Activated T-cell treated with anti-CD3 and anti-CD28 coated beads, Interleukin-2, amount 50 U/mL, for 4 hours (primary cell): ENCODE measurements at regions not wholly inside any gene's neighbourhood (a gene's known extent, or its start where the extent isn't known, plus 50 kb on each side); places are given as distances from the start of the nearest gene placed in this dataset.

Source experiments
- ATAC-seq, 2 donors: fragments of 200-7000 bp; cut with Tn5 transposase; one replicate each; pipeline ENCODE4 v1.10.0; 2021
- DNase-seq: peaks from one replicate; pipeline ENCODE4 v3.0.0-alpha.2; 2020
- H3K27me3 Mint-ChIP-seq: one replicate; pipeline ENCODE4 v1.8.0; 2021; ENCODE audit warnings: low read depth, mixed read lengths
- H3K36me3 Mint-ChIP-seq: one replicate; pipeline ENCODE4 v1.8.0; 2022; ENCODE audit warnings: mixed read lengths; ENCODE audit not compliant: insufficient read depth
- H3K4me1 Mint-ChIP-seq: one replicate; pipeline ENCODE4 v1.8.0; 2021; ENCODE audit warnings: low read depth, mixed read lengths
- H3K4me3 Mint-ChIP-seq: one replicate; pipeline ENCODE4 v1.8.0; 2021; ENCODE audit warnings: mild to moderate bottlenecking, moderate library complexity, mixed read lengths
- H3K9me3 Mint-ChIP-seq: one replicate; pipeline ENCODE4 v1.8.0; 2021; ENCODE audit warnings: mixed read lengths

DNA sequence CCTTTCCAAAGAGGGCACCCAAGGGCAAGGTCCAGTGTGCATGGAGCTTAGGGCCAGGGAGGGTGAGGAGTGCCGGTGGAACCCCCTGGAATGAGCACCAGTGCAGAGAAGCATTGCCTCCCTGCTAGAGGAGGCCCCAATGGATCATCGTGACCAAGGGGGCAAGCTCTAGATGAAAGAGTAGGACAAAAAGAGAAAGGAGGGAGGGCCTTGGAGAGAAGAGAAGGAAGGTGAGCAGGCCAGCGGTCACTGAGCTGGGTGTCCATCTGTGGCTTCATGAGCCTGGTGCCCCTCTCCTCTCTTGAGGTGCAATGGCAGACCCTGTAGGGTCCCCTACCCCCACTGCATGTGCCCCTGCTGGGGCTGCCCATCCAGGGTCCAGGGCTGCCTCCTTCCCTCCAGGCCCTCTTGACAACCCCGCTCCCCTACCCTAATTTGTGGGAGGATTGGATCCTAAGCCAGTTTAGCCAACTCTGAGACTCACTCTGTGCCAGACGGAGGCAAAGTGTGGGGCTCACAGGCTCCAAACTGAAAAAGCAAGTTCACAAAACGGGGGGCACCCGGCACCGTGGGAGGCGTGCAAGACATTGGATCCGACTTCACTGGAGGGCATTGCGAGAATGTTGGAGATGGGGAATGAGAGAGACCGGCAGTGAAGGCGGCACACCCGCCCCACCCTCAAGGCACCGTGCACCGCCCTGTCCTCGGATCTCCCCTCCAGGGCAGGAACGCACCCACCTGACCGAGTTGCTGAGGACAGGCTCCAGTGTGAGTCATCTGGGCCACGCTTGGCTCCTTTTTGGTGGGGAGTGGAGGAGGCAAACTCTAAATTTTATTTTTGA, 207.5 kb downstream of the KIF26A start:
- ATAC-seq (no peak), DNase-seq (no peak)
- H3K27me3 Mint-ChIP-seq: peaks cover 13% of the 10 kb centered on the region
- peaks cover 4% of the 10 kb centered on the region for H3K9me3 Mint-ChIP-seq
- H3K4me1 Mint-ChIP-seq: no peaks in the 10 kb centered on the region
- H3K36me3 Mint-ChIP-seq: no peaks in the 10 kb centered on the region
- H3K4me3 Mint-ChIP-seq: no peak overlapping the region

GRCh38 chr14:104346608-104347007, 208.2 kb downstream of the KIF26A start:
- ATAC-seq (no peak), DNase-seq (no peak)
- H3K4me3 Mint-ChIP-seq: no peak overlapping the region
- peaks cover 4% of the 10 kb centered on the region for H3K9me3 Mint-ChIP-seq
- H3K27me3 Mint-ChIP-seq: peaks cover 13% of the 10 kb centered on the region
- H3K36me3 Mint-ChIP-seq: no peaks in the 10 kb centered on the region
- H3K4me1 Mint-ChIP-seq: no peaks in the 10 kb centered on the region

- ATAC-seq (no peak), DNase-seq (no peak)
- Mint-ChIP-seq H3K4me3 (no peak overlapping the region), H3K9me3 (peaks cover 7% of the 10 kb centered on the region), H3K27me3 (peaks cover 11% of the 10 kb centered on the region), H3K36me3 (no peaks in the 10 kb centered on the region), H3K4me1 (no peaks in the 10 kb centered on the region)
Observed at GRCh38 chr14:104348741-104349140, 210.4 kb downstream of the KIF26A start.

DNA sequence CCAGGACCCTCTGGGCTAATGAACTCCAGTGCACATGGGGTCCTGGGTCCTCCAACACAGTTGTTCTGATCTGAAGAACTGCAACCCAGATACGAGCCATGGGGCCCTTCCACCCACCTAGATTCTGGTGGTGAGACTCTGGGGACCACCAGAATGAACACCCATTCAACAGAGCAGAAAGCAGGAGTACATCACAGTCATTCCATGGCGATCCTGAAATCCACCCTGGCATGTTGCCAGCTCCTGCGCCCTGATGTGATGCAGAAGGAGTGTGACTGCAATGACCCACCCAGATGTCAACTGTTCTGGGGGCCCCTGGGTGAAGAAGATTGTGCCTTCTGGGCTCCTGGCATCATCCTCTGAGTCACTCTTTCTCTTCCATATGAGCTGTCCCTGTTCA, 211.6 kb downstream of the KIF26A start:
- ATAC-seq (no peak), DNase-seq (no peak)
- H3K9me3 Mint-ChIP-seq: peaks cover 7% of the 10 kb centered on the region
- H3K4me1 Mint-ChIP-seq: no peaks in the 10 kb centered on the region
- H3K27me3 Mint-ChIP-seq: peaks cover 10% of the 10 kb centered on the region
- H3K36me3 Mint-ChIP-seq: no peaks in the 10 kb centered on the region
- no peak overlapping the region for H3K4me3 Mint-ChIP-seq

GRCh38 chr14:104350463-104351185, 212.2 kb downstream of the KIF26A start:
- DNase-seq: no peak
- Mint-ChIP-seq H3K4me1 (no peaks in the 10 kb centered on the region), H3K9me3 (peaks cover 7% of the 10 kb centered on the region), H3K4me3 (no peak overlapping the region), H3K27me3 (peaks cover 4% of the 10 kb centered on the region), H3K36me3 (no peaks in the 10 kb centered on the region)
- no peak for ATAC-seq

GRCh38 chr14:104351849-104352492, 213.6 kb downstream of the KIF26A start:
- H3K9me3 Mint-ChIP-seq: peaks cover 7% of the 10 kb centered on the region
- no peak overlapping the region for H3K4me3 Mint-ChIP-seq
- DNase-seq (peak; percentile 1), ATAC-seq (no peak)
- no peaks in the 10 kb centered on the region for H3K4me1 Mint-ChIP-seq
- peaks cover 5% of the 10 kb centered on the region for H3K27me3 Mint-ChIP-seq
- no peaks in the 10 kb centered on the region for H3K36me3 Mint-ChIP-seq

- ATAC-seq (no peak), DNase-seq (peak; percentile 1)
- Mint-ChIP-seq H3K4me1 (no peaks in the 10 kb centered on the region), H3K9me3 (peaks cover 7% of the 10 kb centered on the region), H3K27me3 (peaks cover 5% of the 10 kb centered on the region), H3K36me3 (no peaks in the 10 kb centered on the region), H3K4me3 (no peak overlapping the region)
Observed at GRCh38 chr14:104352493-104353220, 214.3 kb downstream of the KIF26A start.

DNA sequence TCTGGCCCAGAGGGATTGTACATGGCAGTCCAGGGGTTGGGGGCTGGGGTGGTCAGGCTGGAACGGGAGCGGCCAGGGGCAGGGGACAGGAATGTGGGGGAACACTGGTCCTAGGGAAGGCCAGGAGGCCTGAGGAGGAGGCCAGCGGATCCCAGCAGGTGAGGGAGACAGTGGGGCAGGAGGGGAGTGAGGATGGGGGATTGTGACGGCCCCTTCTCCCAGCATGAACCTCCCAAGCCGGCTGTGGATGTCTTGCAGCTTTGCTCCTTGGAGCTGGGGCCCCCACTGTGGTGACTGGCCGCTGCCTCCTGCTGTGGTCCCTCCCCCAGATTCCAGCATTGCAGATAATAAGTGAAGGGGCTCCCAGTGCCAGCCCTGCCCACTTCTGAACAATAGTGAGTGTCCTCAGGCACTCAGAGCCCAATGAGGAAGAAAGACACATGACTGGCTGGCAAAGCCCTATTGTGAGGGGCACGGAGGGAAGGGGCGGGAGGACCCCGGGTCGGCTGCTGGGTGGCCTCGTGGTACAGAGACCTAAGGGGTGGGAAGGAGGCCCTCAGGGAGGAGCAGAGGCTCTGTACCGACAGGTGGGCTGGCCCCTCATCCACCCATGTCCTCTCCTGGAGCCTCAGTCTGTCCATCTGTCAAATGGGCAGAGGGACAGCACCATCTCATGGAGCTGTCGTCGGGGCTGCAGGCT, 215.0 kb downstream of the KIF26A start:
- Mint-ChIP-seq H3K36me3 (no peaks in the 10 kb centered on the region), H3K27me3 (peaks cover 5% of the 10 kb centered on the region)

GRCh38 chr14:104353921-104354701, 215.7 kb downstream of the KIF26A start:
- Mint-ChIP-seq H3K27me3 (peaks cover 5% of the 10 kb centered on the region), H3K9me3 (peaks cover 3% of the 10 kb centered on the region), H3K4me1 (no peaks in the 10 kb centered on the region), H3K36me3 (no peaks in the 10 kb centered on the region), H3K4me3 (no peak overlapping the region)
- ATAC-seq (no peak), DNase-seq (peak; percentile 3)

More for the DNA sequence above, 215.0 kb downstream of the KIF26A start:
- DNase-seq (peak; percentile 0), ATAC-seq (no peak)
- no peaks in the 10 kb centered on the region for H3K4me1 Mint-ChIP-seq
- peaks cover 3% of the 10 kb centered on the region for H3K9me3 Mint-ChIP-seq
- no peak overlapping the region for H3K4me3 Mint-ChIP-seq

DNA sequence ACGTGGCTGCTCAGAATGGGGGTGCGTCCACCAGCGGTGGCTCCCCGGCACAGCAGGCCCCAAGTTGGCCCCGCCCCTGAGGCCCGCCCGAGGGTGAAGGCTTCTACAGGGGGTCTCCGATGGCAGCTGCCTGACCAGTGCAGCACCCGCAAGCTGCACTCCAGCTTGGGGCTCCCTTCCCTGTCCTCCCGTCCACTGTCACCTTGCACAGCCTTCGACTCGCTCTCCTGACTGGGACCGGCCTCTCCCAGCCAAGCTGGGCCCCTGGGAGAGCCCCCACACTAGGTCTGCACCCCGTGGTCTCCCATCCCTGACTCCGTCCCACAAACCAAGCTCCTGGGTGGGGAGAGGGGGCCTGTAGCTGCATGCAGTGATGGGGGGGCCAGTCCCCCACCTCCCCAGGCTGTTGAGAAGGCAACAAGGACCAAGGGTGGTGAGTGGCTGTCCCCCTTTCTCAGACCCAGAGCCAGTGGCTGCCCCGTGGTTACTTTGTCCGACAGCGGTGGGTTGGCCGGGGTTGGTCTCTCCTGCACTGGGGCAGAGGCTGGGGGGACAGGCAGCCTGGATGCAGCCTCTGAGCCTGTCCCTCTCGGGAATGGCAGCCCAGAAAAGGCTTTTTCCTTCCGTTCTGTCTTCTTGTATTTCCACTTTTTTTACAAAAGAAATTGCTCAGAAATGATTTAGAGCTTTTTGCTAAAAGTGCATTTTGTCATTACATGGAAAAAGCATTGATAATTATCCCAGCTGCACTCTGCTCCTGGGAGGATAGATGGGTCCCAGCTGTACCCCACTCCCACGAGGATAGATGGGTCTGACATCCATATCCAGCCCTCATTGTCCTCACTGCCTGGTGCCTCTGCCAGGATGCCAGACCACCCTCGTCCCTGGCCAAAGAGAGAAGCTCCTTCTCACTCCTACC, 217.0 kb downstream of the KIF26A start:
- Mint-ChIP-seq H3K36me3 (no peaks in the 10 kb centered on the region), H3K9me3 (peaks cover 3% of the 10 kb centered on the region), H3K4me1 (no peaks in the 10 kb centered on the region), H3K4me3 (no peak overlapping the region), H3K27me3 (peaks cover 5% of the 10 kb centered on the region)
- no peak for ATAC-seq
- DNase-seq: peak; percentile 2

GRCh38 chr14:104356020-104356737, 217.8 kb downstream of the KIF26A start:
- H3K9me3 Mint-ChIP-seq: peaks cover 3% of the 10 kb centered on the region
- DNase-seq (peak; percentile 2), ATAC-seq (no peak)
- peaks cover 5% of the 10 kb centered on the region for H3K27me3 Mint-ChIP-seq
- H3K4me1 Mint-ChIP-seq: no peaks in the 10 kb centered on the region
- H3K36me3 Mint-ChIP-seq: no peaks in the 10 kb centered on the region
- no peak overlapping the region for H3K4me3 Mint-ChIP-seq
